ENCODE measurements at regions not wholly inside any gene's neighbourhood (a gene's known extent, or its start where the extent isn't known, plus 50 kb on each side); places are given as distances from the start of the nearest gene placed in this dataset.

DNA sequence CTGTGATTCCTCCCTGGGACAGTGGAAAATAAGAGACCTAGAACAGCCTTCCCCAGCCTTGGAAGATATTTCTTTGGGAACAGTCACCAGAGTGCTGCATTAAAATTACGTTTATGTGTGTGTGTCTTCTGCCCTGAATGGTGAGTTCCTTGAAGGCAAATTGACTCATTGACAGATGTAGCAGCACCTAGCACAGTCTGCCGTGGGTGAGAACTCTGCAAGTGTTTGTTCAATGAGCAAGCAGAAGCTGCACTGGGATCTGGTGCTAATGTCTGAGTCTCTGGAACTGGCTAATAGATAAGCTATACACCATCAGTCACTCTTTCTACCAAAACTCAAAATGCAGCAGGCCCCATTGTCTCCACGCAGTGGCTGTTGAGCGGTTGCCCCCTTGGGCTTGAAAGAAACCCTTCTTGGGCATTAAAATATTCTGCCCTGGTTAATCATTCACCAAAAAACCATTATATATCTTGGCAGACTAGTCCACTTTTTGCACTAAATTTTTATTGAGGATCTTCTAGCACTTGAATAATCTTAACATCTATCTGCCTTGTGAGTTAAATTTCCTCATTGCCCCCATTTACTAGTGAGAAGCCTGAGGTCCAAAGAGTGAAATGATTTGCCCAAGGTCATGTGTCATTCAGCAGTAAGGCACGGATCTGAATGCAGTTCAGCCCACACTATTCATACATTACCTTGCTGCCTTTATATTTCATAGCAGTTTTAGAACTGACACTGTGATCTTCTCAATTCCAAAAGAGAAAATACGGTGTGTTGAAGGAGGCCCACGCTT lies 87.8 kb upstream of the GALNT18 start:
- peaks cover 3% of the 10 kb centered on the region for H3K27me3 Mint-ChIP-seq
- H3K9me3 Mint-ChIP-seq (ENCODE audit: low read depth) = no peaks in the 10 kb centered on the region
- no peak for DNase-seq (ENCODE audit: low spot score, unreplicated experiment)
- no peak overlapping the region for H3K4me3 Mint-ChIP-seq (ENCODE audit: low read depth)
- H3K36me3 Mint-ChIP-seq (ENCODE audit: insufficient read depth) = no peaks in the 10 kb centered on the region
- H3K27ac Mint-ChIP-seq = no peak overlapping the region
- no peaks in the 10 kb centered on the region for H3K4me1 Mint-ChIP-seq (ENCODE audit: low read depth)
- TF ChIP-seq, protein P1, sequence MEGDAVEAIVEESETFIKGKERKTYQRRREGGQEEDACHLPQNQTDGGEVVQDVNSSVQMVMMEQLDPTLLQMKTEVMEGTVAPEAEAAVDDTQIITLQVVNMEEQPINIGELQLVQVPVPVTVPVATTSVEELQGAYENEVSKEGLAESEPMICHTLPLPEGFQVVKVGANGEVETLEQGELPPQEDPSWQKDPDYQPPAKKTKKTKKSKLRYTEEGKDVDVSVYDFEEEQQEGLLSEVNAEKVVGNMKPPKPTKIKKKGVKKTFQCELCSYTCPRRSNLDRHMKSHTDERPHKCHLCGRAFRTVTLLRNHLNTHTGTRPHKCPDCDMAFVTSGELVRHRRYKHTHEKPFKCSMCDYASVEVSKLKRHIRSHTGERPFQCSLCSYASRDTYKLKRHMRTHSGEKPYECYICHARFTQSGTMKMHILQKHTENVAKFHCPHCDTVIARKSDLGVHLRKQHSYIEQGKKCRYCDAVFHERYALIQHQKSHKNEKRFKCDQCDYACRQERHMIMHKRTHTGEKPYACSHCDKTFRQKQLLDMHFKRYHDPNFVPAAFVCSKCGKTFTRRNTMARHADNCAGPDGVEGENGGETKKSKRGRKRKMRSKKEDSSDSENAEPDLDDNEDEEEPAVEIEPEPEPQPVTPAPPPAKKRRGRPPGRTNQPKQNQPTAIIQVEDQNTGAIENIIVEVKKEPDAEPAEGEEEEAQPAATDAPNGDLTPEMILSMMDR (IDR thresholded peaks at IDR 0.05; ENCODE audit: unreplicated experiment) = no peak

DNA sequence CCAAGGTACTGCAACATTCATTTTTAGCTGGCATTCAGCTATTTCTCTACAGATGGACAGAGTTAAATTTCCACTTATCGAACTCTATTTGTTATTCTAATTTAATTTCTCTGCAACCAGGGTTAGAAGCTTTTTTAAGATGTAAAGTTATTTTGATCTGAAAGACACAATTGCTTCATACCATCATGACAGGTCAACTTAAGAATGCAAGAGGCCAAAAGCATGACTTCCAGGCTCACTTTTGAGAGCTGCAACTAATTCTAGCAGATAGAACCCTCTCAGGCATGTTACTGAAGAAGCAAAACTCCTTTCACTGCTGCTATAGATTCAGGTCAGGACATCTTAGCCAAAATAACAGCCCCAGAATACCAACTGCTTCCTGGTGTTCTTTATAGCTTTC lies 86.5 kb upstream of the GALNT18 start:
- H3K27ac Mint-ChIP-seq = no peak overlapping the region
- no peaks in the 10 kb centered on the region for H3K9me3 Mint-ChIP-seq (ENCODE audit: low read depth)
- no peak overlapping the region for H3K4me3 Mint-ChIP-seq (ENCODE audit: low read depth)
- H3K36me3 Mint-ChIP-seq (ENCODE audit: insufficient read depth) = no peaks in the 10 kb centered on the region
- H3K27me3 Mint-ChIP-seq = peaks cover 3% of the 10 kb centered on the region
- DNase-seq (ENCODE audit: low spot score, unreplicated experiment) = no peak
- TF ChIP-seq, protein P1 (IDR thresholded peaks at IDR 0.05; ENCODE audit: unreplicated experiment) = no peak
- no peaks in the 10 kb centered on the region for H3K4me1 Mint-ChIP-seq (ENCODE audit: low read depth)

DNA sequence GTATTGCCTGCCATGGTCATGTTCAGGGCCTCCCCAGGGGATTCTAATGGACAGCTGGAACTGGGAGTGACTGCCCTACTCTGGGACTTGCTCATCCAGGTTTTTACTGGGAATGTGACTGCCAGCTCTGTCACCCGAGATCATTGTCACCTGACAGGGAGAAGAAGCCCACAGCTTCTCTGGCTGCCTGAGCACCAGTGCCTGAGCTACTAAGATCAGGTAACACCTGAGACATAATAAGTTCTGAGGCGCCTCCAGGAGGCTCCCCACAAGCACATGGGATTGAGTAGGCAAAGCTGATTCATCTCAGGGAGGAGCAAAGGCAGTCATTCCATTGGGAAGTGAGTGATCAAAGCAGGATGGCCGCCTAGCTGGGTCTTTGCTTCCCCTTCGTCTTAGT lies 84.2 kb upstream of the GALNT18 start:
- H3K4me3 Mint-ChIP-seq (ENCODE audit: low read depth) = no peak overlapping the region
- DNase-seq (ENCODE audit: low spot score, unreplicated experiment) = no peak
- H3K4me1 Mint-ChIP-seq (ENCODE audit: low read depth) = no peaks in the 10 kb centered on the region
- no peaks in the 10 kb centered on the region for H3K9me3 Mint-ChIP-seq (ENCODE audit: low read depth)
- H3K27me3 Mint-ChIP-seq = peaks cover 3% of the 10 kb centered on the region
- H3K36me3 Mint-ChIP-seq (ENCODE audit: insufficient read depth) = no peaks in the 10 kb centered on the region
- H3K27ac Mint-ChIP-seq = no peak overlapping the region
- TF ChIP-seq, protein P1 (IDR thresholded peaks at IDR 0.05; ENCODE audit: unreplicated experiment) = no peak

DNA sequence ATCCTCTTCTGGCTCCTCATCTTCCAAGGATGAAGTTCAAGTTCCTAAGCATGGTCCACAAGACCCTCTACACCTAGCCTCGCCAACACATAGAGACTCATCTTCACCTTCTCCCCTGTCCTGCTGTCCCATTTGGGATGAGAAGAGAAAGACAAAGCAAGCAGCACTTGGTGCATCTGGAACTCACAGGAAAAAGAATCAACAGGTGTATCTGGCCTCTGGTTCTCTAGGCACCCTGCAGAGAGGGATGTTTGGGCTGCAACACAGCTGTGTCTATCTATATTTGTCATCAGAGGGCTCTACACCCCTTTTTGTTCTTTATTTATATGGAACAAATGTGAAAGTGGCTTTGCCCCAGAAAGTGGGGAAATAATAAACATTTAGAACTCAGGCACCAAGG lies 82.1 kb upstream of the GALNT18 start:
- Mint-ChIP-seq H3K4me1 (ENCODE audit: low read depth) (no peaks in the 10 kb centered on the region), H3K27me3 (peaks cover 3% of the 10 kb centered on the region), H3K4me3 (ENCODE audit: low read depth) (no peak overlapping the region), H3K36me3 (ENCODE audit: insufficient read depth) (no peaks in the 10 kb centered on the region), H3K9me3 (ENCODE audit: low read depth) (no peaks in the 10 kb centered on the region), H3K27ac (no peak overlapping the region)
- no peak for DNase-seq (ENCODE audit: low spot score, unreplicated experiment)
- TF ChIP-seq, protein P1 (IDR thresholded peaks at IDR 0.05; ENCODE audit: unreplicated experiment) = no peak

DNA sequence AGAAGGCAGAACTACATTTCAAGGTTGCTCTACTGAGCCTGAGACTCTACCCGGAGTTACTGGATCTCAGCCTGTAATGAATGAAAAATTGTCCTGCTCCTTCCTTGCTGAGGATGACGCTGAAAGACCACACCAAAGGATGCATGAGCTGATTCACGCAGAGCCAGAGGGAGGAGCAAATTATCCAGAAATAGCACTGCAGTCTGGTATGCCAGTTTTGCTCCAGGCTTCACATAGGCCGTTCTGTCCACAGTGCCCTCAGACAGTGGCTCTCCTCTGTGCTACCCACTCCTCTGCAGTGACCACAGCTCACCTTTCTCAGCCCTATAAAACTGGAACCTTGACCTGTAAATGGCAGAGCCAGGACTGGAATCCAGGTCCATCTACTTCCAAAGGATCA lies 79.3 kb upstream of the GALNT18 start:
- no peak overlapping the region for H3K4me3 Mint-ChIP-seq (ENCODE audit: low read depth)
- no peaks in the 10 kb centered on the region for H3K27me3 Mint-ChIP-seq
- no peaks in the 10 kb centered on the region for H3K36me3 Mint-ChIP-seq (ENCODE audit: insufficient read depth)
- no peak overlapping the region for H3K27ac Mint-ChIP-seq
- H3K4me1 Mint-ChIP-seq (ENCODE audit: low read depth) = no peaks in the 10 kb centered on the region
- DNase-seq (ENCODE audit: low spot score, unreplicated experiment) = no peak
- peaks cover 2% of the 10 kb centered on the region for H3K9me3 Mint-ChIP-seq (ENCODE audit: low read depth)
- TF ChIP-seq, protein P1 (IDR thresholded peaks at IDR 0.05; ENCODE audit: unreplicated experiment) = no peak
